ENCODE measurements at regions not wholly inside any gene's neighbourhood (a gene's known extent, or its start where the extent isn't known, plus 50 kb on each side); places are given as distances from the start of the nearest gene placed in this dataset.

DNA sequence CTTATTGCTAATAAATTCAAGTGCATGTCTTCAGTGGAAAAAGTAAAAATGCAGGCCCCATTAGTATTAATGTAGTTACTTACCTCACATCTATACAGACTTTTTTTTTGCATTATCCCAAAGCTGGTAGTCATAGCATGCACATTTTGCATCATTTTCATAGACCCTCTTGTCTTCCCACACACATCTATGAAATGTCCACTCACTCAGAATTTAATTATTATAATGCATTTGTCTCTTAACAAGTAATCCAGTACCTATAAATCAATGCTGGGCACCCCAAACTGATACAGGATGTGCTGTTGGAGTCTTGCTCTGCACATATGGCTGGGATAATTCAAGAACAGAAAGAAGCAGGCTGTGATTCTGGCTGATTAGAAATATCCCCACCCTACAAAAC is 370.4 kb upstream of the FAT3 start:
- Histone ChIP-seq H3K36me3 (ENCODE audit: control insufficient read depth, insufficient read depth, low read length) (no peaks in the 10 kb centered on the region), H2BK5ac (ENCODE audit: low read depth, low read length, poor library complexity, severe bottlenecking) (no peak overlapping the region), H2AK5ac (ENCODE audit: low read depth, low read length) (no peak overlapping the region), H3K4me1 (ENCODE audit: control insufficient read depth, insufficient read depth, low read length) (no peaks in the 10 kb centered on the region), H3K9me3 (ENCODE audit: control insufficient read depth, insufficient read depth, low read length) (0 out of 2 replicates have a peak, but pooled peaks cover 2% of the 10 kb centered on the region), H3K9ac (ENCODE audit: low read depth, low read length) (no peak overlapping the region), H3K27me3 (ENCODE audit: control insufficient read depth, insufficient read depth, low read length) (no peaks in the 10 kb centered on the region), H2BK120ac (ENCODE audit: low read depth, low read length) (no peak overlapping the region), H4K8ac (ENCODE audit: low read depth in 2 of 2, low read length in 2 of 2) (no peak overlapping the region), H4K91ac (ENCODE audit: insufficient read depth, low read depth, low read length) (no peak overlapping the region), H3K4ac (ENCODE audit: low read depth, low read length) (no peak overlapping the region), H3K9me1 (ENCODE audit: insufficient read depth, low read length) (no peaks in the 10 kb centered on the region), H2AK9ac (replicated peaks; ENCODE audit: low read depth, low read length, poor library complexity) (no peak overlapping the region), H3K4me2 (ENCODE audit: low read depth, low read length) (no peak overlapping the region), H4K20me1 (ENCODE audit: insufficient read depth, low read length) (no peaks in the 10 kb centered on the region), H3K23ac (ENCODE audit: low read depth, low read length) (no peak overlapping the region), H2BK15ac (ENCODE audit: low read depth, low read length) (no peak overlapping the region), H3K56ac (ENCODE audit: extremely low read depth, insufficient read depth, low read length) (no peak overlapping the region), H3K4me3 (ENCODE audit: insufficient read depth, low read depth, low read length) (no peak overlapping the region), H2BK20ac (ENCODE audit: low read depth, low read length) (no peak overlapping the region), H3K14ac (replicated peaks; ENCODE audit: low read depth, low read length) (no peak overlapping the region), H3K18ac (ENCODE audit: low read depth, low read length) (no peak overlapping the region), H3K79me1 (ENCODE audit: low read depth in 1 of 2, low read length in 2 of 2) (no peaks in the 10 kb centered on the region), H4K5ac (ENCODE audit: low read depth, low read length) (no peak overlapping the region), H3K27ac (ENCODE audit: insufficient read depth, low read length) (no peak overlapping the region), H2AFZ (replicated peaks; ENCODE audit: low read length, poor library complexity) (no peak overlapping the region)
- ChIA-PET CTCF (no interaction called here), POLR2A (ENCODE audit: unreplicated experiment) (no interaction called here)
- no TSS peak for BruUV-seq (replicated peaks)
- DNase-seq (no peak), ATAC-seq (ENCODE audit: low read depth) (no peak)
- intact Hi-C loops (cut with micrococcal nuclease) (no loop called here), dilution Hi-C loops (cut with HindIII; ENCODE audit: low sequenced_read_pairs, unreplicated experiment) (no loop called here), in situ Hi-C loops (cut with MboI; ENCODE audit: low sequenced_read_pairs) (no loop called here)
- TF ChIP-seq, protein P1, sequence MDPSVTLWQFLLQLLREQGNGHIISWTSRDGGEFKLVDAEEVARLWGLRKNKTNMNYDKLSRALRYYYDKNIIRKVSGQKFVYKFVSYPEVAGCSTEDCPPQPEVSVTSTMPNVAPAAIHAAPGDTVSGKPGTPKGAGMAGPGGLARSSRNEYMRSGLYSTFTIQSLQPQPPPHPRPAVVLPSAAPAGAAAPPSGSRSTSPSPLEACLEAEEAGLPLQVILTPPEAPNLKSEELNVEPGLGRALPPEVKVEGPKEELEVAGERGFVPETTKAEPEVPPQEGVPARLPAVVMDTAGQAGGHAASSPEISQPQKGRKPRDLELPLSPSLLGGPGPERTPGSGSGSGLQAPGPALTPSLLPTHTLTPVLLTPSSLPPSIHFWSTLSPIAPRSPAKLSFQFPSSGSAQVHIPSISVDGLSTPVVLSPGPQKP (IDR thresholded peaks at IDR 0.05; ENCODE audit: borderline replicate concordance, low read depth, low read length), result no peak
- no peak for TF ChIP-seq CEBPB (IDR thresholded peaks at IDR 0.05; ENCODE audit: low read depth, low read length)
- TF ChIP-seq, protein P2, sequence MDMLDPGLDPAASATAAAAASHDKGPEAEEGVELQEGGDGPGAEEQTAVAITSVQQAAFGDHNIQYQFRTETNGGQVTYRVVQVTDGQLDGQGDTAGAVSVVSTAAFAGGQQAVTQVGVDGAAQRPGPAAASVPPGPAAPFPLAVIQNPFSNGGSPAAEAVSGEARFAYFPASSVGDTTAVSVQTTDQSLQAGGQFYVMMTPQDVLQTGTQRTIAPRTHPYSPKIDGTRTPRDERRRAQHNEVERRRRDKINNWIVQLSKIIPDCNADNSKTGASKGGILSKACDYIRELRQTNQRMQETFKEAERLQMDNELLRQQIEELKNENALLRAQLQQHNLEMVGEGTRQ (IDR thresholded peaks at IDR 0.05; ENCODE audit: low read depth, low read length), result no peak
- TF ChIP-seq SMC3 (IDR thresholded peaks at IDR 0.05; ENCODE audit: low read depth, low read length), result no peak
- TF ChIP-seq MAZ (IDR thresholded peaks at IDR 0.05; ENCODE audit: borderline replicate concordance, low read depth, low read length), result no peak
- TF ChIP-seq, protein P3, sequence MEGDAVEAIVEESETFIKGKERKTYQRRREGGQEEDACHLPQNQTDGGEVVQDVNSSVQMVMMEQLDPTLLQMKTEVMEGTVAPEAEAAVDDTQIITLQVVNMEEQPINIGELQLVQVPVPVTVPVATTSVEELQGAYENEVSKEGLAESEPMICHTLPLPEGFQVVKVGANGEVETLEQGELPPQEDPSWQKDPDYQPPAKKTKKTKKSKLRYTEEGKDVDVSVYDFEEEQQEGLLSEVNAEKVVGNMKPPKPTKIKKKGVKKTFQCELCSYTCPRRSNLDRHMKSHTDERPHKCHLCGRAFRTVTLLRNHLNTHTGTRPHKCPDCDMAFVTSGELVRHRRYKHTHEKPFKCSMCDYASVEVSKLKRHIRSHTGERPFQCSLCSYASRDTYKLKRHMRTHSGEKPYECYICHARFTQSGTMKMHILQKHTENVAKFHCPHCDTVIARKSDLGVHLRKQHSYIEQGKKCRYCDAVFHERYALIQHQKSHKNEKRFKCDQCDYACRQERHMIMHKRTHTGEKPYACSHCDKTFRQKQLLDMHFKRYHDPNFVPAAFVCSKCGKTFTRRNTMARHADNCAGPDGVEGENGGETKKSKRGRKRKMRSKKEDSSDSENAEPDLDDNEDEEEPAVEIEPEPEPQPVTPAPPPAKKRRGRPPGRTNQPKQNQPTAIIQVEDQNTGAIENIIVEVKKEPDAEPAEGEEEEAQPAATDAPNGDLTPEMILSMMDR (conservative IDR thresholded peaks at IDR 0.05; ENCODE audit: low read depth, low read length), result no peak
- no peak for TF ChIP-seq CHD1 (IDR thresholded peaks at IDR 0.05; ENCODE audit: low read depth, low read length)
- TF ChIP-seq MXI1 (IDR thresholded peaks at IDR 0.05; ENCODE audit: borderline replicate concordance, low read depth, low read length), result no peak

Data from IMR-90 (cell line).